Mesenchymal stem cell (in vitro differentiated cells and primary cell): ENCODE measurements at regions not wholly inside any gene's neighbourhood (a gene's known extent, or its start where the extent isn't known, plus 50 kb on each side); places are given as distances from the start of the nearest gene placed in this dataset.

Experiments used
- DNase-seq: peaks from one replicate; pipeline ENCODE4 v3.0.0-alpha.2; 2013
- H2AFZ ChIP-seq: one replicate; pipeline ENCODE4 v1.6.1; 2013; ENCODE audit warnings: low read depth, mild to moderate bottlenecking, control low read depth, inconsistent platforms, low read length, moderate library complexity
- H2AK5ac ChIP-seq: 2 replicates; pipeline ENCODE4 v1.6.1; 2013; ENCODE audit warnings: low read length, moderate library complexity, mild to moderate bottlenecking, inconsistent platforms; ENCODE audit not compliant: severe bottlenecking
- H2BK120ac ChIP-seq: one replicate; pipeline ENCODE4 v1.6.1; 2013; ENCODE audit warnings: low read depth, mild to moderate bottlenecking, inconsistent platforms, low read length, moderate library complexity
- H2BK12ac ChIP-seq, 2 experiments: one replicate each; pipeline ENCODE4 v1.6.1; 2013; ENCODE audit warnings: inconsistent platforms in 2 of 2, low read length in 2 of 2, mild to moderate bottlenecking in 2 of 2, moderate library complexity in 2 of 2, control low read depth in 1 of 2
- H2BK15ac ChIP-seq: one replicate; pipeline ENCODE4 v1.6.1; 2013; ENCODE audit warnings: mild to moderate bottlenecking, low read depth, inconsistent platforms; ENCODE audit not compliant: poor library complexity, severe bottlenecking
- H2BK5ac ChIP-seq: 2 replicates; pipeline ENCODE4 v1.6.1; 2013; ENCODE audit warnings: low read depth, mild to moderate bottlenecking, low read length, control low read depth, inconsistent platforms; ENCODE audit not compliant: poor library complexity, severe bottlenecking
- H3K14ac ChIP-seq, 2 experiments: one replicate each; pipeline ENCODE4 v1.6.1; 2013; ENCODE audit warnings: inconsistent platforms in 2 of 2, low read length in 2 of 2, control low read depth in 1 of 2, mild to moderate bottlenecking in 1 of 2, moderate library complexity in 1 of 2
- H3K18ac ChIP-seq, 2 experiments: one replicate each; pipeline ENCODE4 v1.6.1; 2013; ENCODE audit warnings: inconsistent platforms in 2 of 2, low read length in 2 of 2, control low read depth in 1 of 2, low read depth in 1 of 2, mild to moderate bottlenecking in 1 of 2
- H3K23ac ChIP-seq, 2 experiments: one replicate each; pipeline ENCODE4 v1.6.1; 2013; ENCODE audit warnings: inconsistent platforms in 2 of 2, low read length in 2 of 2, mild to moderate bottlenecking in 2 of 2, moderate library complexity in 2 of 2, control low read depth in 1 of 2
- H3K27ac ChIP-seq: 2 replicates; pipeline ENCODE4 v1.5.1; 2013; ENCODE audit warnings: mild to moderate bottlenecking, moderate library complexity, low read length, control low read depth, inconsistent platforms; ENCODE audit not compliant: poor library complexity, severe bottlenecking
- H3K27me3 ChIP-seq, 2 experiments: 2 replicates each; pipeline versions ENCODE4 v1.6.1 to v1.7.0; 2013; ENCODE audit warnings: low read length in 2 of 2, mild to moderate bottlenecking in 2 of 2, moderate library complexity in 2 of 2, control low read depth in 1 of 2, inconsistent platforms in 1 of 2; ENCODE audit not compliant: control insufficient read depth in 1 of 2, insufficient read depth in 1 of 2
- H3K36me3 ChIP-seq, 2 experiments: 2 replicates each; pipeline versions ENCODE4 v1.6.1 to v1.7.0; 2013; ENCODE audit warnings: low read length in 2 of 2, control low read depth in 1 of 2, inconsistent platforms in 1 of 2, low read depth in 1 of 2, mild to moderate bottlenecking in 1 of 2; ENCODE audit not compliant: insufficient read depth in 2 of 2, control insufficient read depth in 1 of 2
- H3K4ac ChIP-seq, 2 experiments: one replicate each; pipeline ENCODE4 v1.6.1; 2013; ENCODE audit warnings: inconsistent platforms in 2 of 2, low read length in 2 of 2, mild to moderate bottlenecking in 2 of 2, moderate library complexity in 2 of 2, control low read depth in 1 of 2, low read depth in 1 of 2
- H3K4me1 ChIP-seq: 2 replicates; pipeline ENCODE4 v1.6.1; 2013; ENCODE audit warnings: low read depth, low read length, control low read depth; ENCODE audit not compliant: control insufficient read depth, insufficient read depth
- H3K4me2 ChIP-seq: 2 replicates; pipeline ENCODE4 v1.6.1; 2013; ENCODE audit warnings: low read length, mild to moderate bottlenecking, inconsistent platforms; ENCODE audit not compliant: poor library complexity, severe bottlenecking
- H3K4me3 ChIP-seq, 2 experiments: 2 replicates each; pipeline versions ENCODE4 v1.5.1 to v1.7.0; 2013; ENCODE audit warnings: low read length in 2 of 2, mild to moderate bottlenecking in 2 of 2, control low read depth in 1 of 2, low read depth in 1 of 2; ENCODE audit not compliant: insufficient read depth in 1 of 2
- H3K79me1 ChIP-seq: replicated peaks from 2 replicates; pipeline ENCODE4 v1.6.1; 2013; ENCODE audit warnings: mild to moderate bottlenecking, control low read depth, low read length, inconsistent platforms; ENCODE audit not compliant: poor library complexity, severe bottlenecking
- H3K9ac ChIP-seq: 2 replicates; pipeline ENCODE4 v1.7.0; 2013; ENCODE audit warnings: mild to moderate bottlenecking, low read length, moderate library complexity
- H3K9me3 ChIP-seq: 2 replicates; pipeline ENCODE4 v1.7.0; 2013; ENCODE audit warnings: mild to moderate bottlenecking, low read length; ENCODE audit not compliant: control insufficient read depth
- H4K8ac ChIP-seq: one replicate; pipeline ENCODE4 v1.6.1; 2013; ENCODE audit warnings: inconsistent platforms, mild to moderate bottlenecking, low read length, moderate library complexity
- H4K91ac ChIP-seq: one replicate; pipeline ENCODE4 v1.6.1; 2013; ENCODE audit warnings: mild to moderate bottlenecking, low read length, inconsistent platforms
- WGBS: methylation state at CpG from one replicate; pipeline ENCODE4 v1.1.7; 2013; ENCODE audit warnings: mixed read lengths; 5-methylcytosine and 5-hydroxymethylcytosine counted together

DNA sequence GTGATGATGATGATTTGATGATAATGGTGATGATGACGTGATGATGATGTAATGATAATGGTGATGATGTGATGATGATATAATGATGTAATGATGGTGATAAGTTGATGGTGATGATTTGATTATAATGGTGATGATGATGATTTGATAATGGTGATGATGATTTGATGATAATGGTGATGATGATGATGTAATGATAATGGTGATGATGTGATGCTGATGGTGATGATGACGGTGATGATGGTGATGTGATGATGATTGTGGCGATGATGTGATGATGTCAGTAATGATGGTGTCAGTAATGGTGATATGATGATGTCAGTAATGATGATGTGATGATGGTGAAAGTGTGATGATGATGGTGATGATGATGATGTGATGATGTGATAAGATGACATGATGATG, 613.4 kb downstream of the AACS start:
- Histone ChIP-seq H3K27me3 (no peaks in the 10 kb centered on the region), H2AFZ (no peak overlapping the region), H3K79me1 (no peaks in the 10 kb centered on the region), H3K14ac (no peak overlapping the region), H3K18ac (no peak overlapping the region), H3K4me1 (no peaks in the 10 kb centered on the region), H3K9me3 (peaks cover 4% of the 10 kb centered on the region), H3K9ac (no peak overlapping the region), H2BK12ac (no peak overlapping the region), H4K91ac (no peak overlapping the region), H3K4ac (no peak overlapping the region), H3K4me2 (no peak overlapping the region), H4K8ac (no peak overlapping the region), H3K36me3 (no peaks in the 10 kb centered on the region), H2BK5ac (no peak overlapping the region), H2BK15ac (no peak overlapping the region), H2BK120ac (no peak overlapping the region), H3K23ac (no peak overlapping the region), H2AK5ac (no peak overlapping the region), H3K27ac (no peak overlapping the region), H3K4me3 (no peak overlapping the region)
- no peak for DNase-seq
- 44% methylated on average over 3 of the region's 3 CpGs for WGBS

GRCh38 chr12:125683748-125684381, 618.6 kb downstream of the AACS start:
- no peaks in the 10 kb centered on the region for H3K36me3 ChIP-seq
- 14% methylated on average over 30 of the region's 30 CpGs for WGBS
- H3K14ac ChIP-seq = no peak overlapping the region
- H4K8ac ChIP-seq = no peak overlapping the region
- no peak overlapping the region for H4K91ac ChIP-seq
- no peak overlapping the region for H2AFZ ChIP-seq
- no peak overlapping the region for H2AK5ac ChIP-seq
- no peak overlapping the region for H2BK12ac ChIP-seq
- H2BK120ac ChIP-seq = no peak overlapping the region
- no peak overlapping the region for H3K4me3 ChIP-seq
- no peaks in the 10 kb centered on the region for H3K27me3 ChIP-seq
- H3K4me2 ChIP-seq = no peak overlapping the region
- H3K18ac ChIP-seq = no peak overlapping the region
- peaks cover 2% of the 10 kb centered on the region for H3K4me1 ChIP-seq
- DNase-seq = no peak
- H2BK5ac ChIP-seq = no peak overlapping the region
- no peak overlapping the region for H3K23ac ChIP-seq
- H3K27ac ChIP-seq = no peak overlapping the region
- no peaks in the 10 kb centered on the region for H3K79me1 ChIP-seq
- H3K4ac ChIP-seq = no peak overlapping the region
- H3K9me3 ChIP-seq = no peaks in the 10 kb centered on the region
- no peak overlapping the region for H2BK15ac ChIP-seq
- H3K9ac ChIP-seq = no peak overlapping the region

- H4K8ac ChIP-seq = no peak overlapping the region
- no peak overlapping the region for H3K23ac ChIP-seq
- H3K27me3 ChIP-seq = no peaks in the 10 kb centered on the region
- no peak overlapping the region for H3K9ac ChIP-seq
- no peak overlapping the region for H3K4me3 ChIP-seq
- no peaks in the 10 kb centered on the region for H3K36me3 ChIP-seq
- H3K18ac ChIP-seq = no peak overlapping the region
- 78% methylated on average over 17 of the region's 17 CpGs for WGBS
- H2AFZ ChIP-seq = no peak overlapping the region
- no peak overlapping the region for H3K14ac ChIP-seq
- no peak overlapping the region for H2AK5ac ChIP-seq
- H3K4me1 ChIP-seq = peaks cover 2% of the 10 kb centered on the region
- H2BK5ac ChIP-seq = no peak overlapping the region
- H2BK15ac ChIP-seq = no peak overlapping the region
- H4K91ac ChIP-seq = peak overlapping the region; percentile 47
- no peak overlapping the region for H2BK120ac ChIP-seq
- H3K27ac ChIP-seq = no peak overlapping the region
- H3K79me1 ChIP-seq = no peaks in the 10 kb centered on the region
- DNase-seq = no peak
- H3K9me3 ChIP-seq = no peaks in the 10 kb centered on the region
- H3K4ac ChIP-seq = no peak overlapping the region
- no peak overlapping the region for H3K4me2 ChIP-seq
- H2BK12ac ChIP-seq = no peak overlapping the region
These were observed 619.9 kb downstream of the AACS start for GRCh38 chr12:125684968-125685790.

- no peak overlapping the region for H3K27ac ChIP-seq
- no peak overlapping the region for H3K23ac ChIP-seq
- no peak overlapping the region for H2AFZ ChIP-seq
- H2BK120ac ChIP-seq = no peak overlapping the region
- H3K18ac ChIP-seq = no peak overlapping the region
- no peak overlapping the region for H3K14ac ChIP-seq
- H2AK5ac ChIP-seq = no peak overlapping the region
- no peak overlapping the region for H4K91ac ChIP-seq
- no peak overlapping the region for H3K4ac ChIP-seq
- 17% methylated on average over 2 of the region's 3 CpGs for WGBS
- no peak overlapping the region for H3K4me3 ChIP-seq
- H2BK15ac ChIP-seq = no peak overlapping the region
- no peak overlapping the region for H2BK12ac ChIP-seq
- H3K4me2 ChIP-seq = no peak overlapping the region
- H3K79me1 ChIP-seq = no peaks in the 10 kb centered on the region
- H3K4me1 ChIP-seq = peaks cover 2% of the 10 kb centered on the region
- no peak overlapping the region for H4K8ac ChIP-seq
- H3K9ac ChIP-seq = no peak overlapping the region
- no peak for DNase-seq
- no peaks in the 10 kb centered on the region for H3K27me3 ChIP-seq
- H2BK5ac ChIP-seq = no peak overlapping the region
- H3K36me3 ChIP-seq = no peaks in the 10 kb centered on the region
- H3K9me3 ChIP-seq = no peaks in the 10 kb centered on the region
These were observed 620.7 kb downstream of the AACS start for GRCh38 chr12:125685915-125686314.
